GM18861 (cell line): ENCODE measurements at regions not wholly inside any gene's neighbourhood (a gene's known extent, or its start where the extent isn't known, plus 50 kb on each side); places are given as distances from the start of the nearest gene placed in this dataset.
"Not testable (repeated sequence)": the region's sequence is repeated elsewhere in the genome, so short reads cannot be mapped to it uniquely, and the experiment has no call there.

Experiments
- ATAC-seq: cut with Tn5 transposase; IDR thresholded peaks from one replicate; pipeline ENCODE4 v1.9.1; 2021; ENCODE audit not compliant: unreplicated experiment

DNA sequence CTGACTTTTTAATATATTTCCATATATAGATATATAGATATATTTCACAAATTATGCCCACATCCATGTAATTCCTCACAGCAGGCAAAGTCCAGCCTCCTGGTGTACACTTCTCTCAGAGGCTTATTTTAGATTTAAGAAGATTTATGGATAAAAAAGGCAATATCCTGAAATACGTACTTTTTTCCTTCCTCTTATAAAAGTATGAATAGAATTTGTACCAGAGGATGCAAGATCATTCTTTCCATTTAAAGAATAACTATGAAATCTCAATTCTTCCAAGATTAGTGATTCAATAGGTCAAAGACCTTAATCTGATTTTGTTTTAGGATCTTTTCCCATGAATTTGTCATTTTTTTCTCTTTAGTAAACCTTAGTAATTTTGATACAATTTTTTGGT is 597.9 kb upstream of the TBL1XR1 start:
- ATAC-seq = no peak

DNA sequence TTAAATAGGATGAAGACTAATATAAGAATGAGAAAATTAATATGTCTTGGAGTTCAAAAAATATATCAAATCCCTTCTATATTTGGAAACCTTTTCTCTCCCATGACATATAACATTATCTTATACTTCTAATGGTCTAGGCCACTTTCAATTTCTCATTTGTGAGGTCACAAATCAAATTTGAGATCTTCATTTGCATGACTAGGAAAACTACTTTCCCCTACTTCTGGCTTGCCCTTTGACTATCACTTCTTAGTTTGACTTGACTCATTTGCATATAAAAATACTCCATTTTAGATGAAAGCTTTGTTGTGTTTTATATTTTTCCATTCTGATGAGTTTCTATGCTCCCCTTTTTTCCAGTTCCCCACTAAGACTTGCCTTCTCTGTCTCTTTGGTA is 598.6 kb upstream of the TBL1XR1 start:
- no peak for ATAC-seq

DNA sequence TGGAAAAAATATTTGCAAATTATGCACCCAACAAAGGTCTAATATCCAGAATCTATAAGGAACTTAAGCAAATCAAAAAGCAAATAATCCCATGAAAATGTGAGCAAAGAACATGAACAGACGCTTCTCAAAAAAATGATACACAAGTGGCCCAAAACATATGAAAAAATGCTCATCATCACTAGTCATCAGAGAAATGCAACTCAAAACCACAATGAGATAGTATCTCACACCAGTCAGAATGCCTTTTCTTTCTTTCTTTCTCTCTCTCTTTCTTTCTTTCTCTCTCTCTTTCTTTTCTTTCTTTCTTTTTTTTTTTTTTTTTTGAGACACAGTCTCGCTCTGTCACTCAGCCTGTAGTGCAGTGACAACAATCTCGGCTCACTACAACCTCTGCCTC is 602.9 kb upstream of the TBL1XR1 start:
- not testable (repeated sequence) for ATAC-seq

GRCh38 chr3:177800561-177800960 is 603.3 kb upstream of the TBL1XR1 start:
- ATAC-seq = no peak

- ATAC-seq = no peak
These were observed 605.0 kb upstream of the TBL1XR1 start for GRCh38 chr3:177802151-177802900.

DNA sequence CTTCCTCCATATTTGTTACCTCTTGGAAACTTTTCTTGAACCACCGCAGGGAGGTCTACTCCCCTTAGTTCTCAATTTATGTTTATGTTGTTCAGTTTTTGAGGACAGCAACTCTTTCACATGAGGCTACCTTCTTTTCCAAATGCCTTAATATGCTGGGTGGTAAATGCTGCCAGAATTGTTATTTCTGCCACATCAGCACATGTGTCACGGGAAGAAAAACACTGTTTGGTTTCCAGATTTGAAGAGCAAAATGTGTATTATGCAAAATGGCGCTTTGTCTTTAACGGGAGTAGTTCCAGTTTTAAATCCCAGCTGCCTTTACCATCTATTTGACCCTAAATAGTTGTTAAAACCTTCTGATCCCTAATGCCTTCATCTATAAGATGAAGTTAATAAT is 606.2 kb upstream of the TBL1XR1 start:
- no peak for ATAC-seq

DNA sequence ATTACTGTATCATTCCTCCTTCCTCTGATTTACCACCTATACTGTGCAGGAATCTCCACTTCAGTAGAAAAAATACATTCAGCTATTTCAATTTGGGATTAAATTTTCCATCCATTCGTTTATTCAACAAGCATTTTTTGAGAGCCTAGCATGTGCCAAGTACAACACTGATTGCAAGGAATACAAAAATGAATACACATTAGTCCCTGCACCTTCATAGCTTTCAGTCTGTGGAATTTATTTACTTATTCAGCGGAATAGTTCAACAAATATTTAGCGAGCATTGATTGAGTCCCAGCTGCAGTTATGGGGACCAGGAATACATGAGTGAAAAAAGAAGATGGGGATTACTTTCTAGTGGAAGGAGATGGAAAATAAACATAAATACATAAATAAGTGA is 606.8 kb upstream of the TBL1XR1 start:
- no peak for ATAC-seq

DNA sequence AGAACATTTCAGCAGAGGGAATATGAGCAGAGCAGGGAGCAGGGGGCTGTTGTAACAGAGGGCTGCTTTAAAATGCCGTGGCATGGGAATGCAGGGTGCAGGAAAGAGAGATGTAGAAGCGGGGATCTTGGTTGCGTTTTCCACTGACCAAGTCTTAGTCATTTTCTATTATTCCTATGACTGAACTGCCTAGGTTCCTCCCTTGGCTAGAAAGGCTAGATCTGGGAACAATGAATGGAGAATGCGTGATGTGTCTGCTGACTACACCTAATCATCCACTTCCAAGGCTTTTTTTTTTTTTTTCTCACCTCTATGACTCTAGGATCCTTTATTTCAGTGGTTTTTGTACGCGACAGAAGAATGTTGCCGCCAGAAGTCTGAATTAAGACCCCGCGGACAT is 607.4 kb upstream of the TBL1XR1 start:
- no peak for ATAC-seq

DNA sequence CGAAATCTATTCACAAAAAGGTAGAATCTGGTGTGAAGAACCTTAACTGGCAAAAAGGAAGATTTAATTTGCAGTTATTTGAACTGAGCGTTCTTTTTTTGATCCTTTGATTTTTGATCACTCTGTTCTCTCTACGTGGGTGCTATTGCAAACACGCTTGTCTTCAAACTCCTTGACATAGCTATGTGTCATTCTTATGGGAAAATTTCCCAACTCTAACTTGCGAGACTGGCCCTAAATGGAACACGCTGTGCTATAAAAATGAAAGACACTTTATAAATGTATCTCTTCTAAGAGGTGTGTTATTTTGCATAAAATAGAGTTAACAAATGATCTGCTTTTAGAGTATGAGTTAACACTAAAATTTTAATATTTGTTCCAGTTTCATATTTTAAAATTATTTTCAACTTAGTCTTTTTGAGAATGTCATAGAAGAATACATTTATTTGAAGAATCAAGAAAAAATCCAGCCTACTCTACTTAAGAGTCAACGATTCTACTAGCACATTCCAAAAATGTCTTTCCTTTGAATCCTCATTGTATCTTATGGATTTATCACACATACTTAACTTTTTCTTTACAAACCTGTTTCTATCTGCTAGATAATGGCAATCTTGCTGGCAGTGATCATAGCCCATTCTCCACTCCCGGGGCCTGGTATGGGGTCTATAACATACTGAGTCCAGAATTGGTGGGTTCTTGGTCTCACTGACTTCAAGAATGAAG is 610.0 kb upstream of the TBL1XR1 start:
- ATAC-seq = no peak

- not testable (repeated sequence) for ATAC-seq
These were observed 611.7 kb upstream of the TBL1XR1 start for GRCh38 chr3:177808928-177809478.

- no peak for ATAC-seq
These were observed 612.9 kb upstream of the TBL1XR1 start for GRCh38 chr3:177810162-177810623.

- ATAC-seq = peak; percentile 40
These were observed 613.8 kb upstream of the TBL1XR1 start for GRCh38 chr3:177811112-177811511.

DNA sequence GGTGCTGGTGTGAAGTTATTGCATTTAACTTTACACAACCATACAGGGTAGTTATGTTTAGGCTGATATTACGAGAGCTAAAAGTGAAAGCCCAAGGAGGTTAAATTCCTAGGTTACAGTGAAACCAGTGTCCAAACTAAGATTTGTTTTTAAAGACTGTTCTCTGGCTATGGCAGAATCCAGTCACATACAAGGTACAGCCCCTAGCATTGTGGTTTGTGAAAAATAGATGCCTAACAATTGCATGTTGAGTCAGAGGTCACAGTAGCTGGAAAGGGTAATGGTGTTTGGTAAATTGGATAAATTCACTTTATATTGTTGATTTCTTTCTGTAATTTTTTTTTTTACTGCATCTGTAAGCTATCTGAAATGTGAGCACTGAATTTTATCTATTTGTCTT is 614.6 kb upstream of the TBL1XR1 start:
- no peak for ATAC-seq

GRCh38 chr3:177812492-177812891 is 615.2 kb upstream of the TBL1XR1 start:
- no peak for ATAC-seq

GRCh38 chr3:177813322-177813721 is 616.0 kb upstream of the TBL1XR1 start:
- no peak for ATAC-seq

DNA sequence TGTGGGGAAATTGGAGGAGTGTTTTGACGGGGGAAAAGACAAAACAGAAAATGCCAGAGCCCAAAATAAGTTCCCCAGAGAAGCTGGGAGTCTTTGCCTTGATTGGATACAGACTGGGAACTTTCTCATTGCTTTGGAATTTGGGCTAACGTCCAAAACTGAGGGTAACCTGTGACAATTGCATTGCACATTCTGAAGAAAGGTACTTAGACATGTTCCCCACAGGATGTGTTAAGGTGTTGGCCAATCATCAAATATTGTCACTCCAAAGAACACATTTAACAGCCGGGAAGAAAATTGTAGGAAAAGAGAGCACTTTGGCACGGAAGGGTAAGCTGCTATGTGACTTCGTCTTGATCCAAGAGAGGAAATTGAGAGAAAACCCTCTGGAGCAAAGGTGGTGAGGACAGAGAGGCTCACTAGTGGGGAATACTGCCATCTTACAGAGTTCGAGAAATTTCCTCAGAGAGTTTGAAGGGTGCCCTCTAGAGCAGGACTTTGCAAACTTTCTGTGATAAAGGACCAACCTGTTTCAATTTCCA is 619.5 kb upstream of the TBL1XR1 start:
- no peak for ATAC-seq

DNA sequence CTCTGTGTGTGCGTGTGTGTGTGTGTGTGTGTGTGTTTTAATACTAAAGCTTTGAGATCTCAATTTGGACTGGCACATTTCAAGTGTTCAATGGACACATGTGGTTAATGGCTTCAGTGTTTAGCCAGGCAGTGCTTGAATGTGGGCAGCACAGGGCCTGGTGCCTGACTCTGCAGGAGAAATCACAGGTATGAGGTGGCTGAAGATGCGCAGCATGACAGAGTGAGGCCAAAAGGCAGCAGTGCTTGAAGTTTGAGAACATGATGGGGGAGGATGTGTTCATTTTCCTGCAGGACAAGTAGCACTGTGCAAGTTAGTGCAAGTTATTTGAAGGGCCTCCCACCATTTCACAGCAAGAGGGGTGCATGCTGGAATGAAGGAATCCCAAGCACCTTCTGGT is 620.5 kb upstream of the TBL1XR1 start:
- ATAC-seq = no peak

- ATAC-seq = no peak
These were observed 621.5 kb upstream of the TBL1XR1 start for GRCh38 chr3:177818712-177819240.

DNA sequence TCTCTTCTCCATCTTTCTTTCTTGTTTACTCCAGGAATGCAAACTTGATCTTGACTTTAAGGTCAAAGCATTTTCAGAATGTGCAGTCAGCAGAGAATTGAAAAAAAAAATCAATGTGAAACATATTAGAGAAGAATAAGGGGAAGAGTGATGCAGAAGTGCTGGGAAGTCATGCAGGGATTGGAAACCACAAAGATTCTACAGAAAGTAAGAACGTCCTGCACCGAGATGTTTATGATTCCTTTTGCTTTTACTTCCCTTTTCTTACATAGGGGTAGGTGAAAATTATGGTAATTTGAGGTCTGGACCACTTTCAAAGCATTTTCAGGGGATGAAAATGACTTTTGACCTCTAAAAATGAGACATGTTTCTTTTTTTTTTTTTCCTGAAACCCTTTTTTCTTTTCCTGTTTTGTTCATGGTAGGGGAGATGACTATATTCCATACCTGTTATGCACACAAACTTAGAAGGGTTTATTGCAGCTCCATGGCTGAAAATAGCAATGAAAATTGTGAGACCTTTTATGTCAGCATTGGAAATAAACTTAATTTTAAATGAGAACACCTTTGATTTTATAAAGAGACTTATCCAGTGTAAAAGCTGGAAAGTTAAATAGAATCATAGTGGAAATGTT is 623.5 kb upstream of the TBL1XR1 start:
- ATAC-seq = peak; percentile 82

GRCh38 chr3:177822681-177823096 is 625.4 kb upstream of the TBL1XR1 start:
- ATAC-seq = no peak

DNA sequence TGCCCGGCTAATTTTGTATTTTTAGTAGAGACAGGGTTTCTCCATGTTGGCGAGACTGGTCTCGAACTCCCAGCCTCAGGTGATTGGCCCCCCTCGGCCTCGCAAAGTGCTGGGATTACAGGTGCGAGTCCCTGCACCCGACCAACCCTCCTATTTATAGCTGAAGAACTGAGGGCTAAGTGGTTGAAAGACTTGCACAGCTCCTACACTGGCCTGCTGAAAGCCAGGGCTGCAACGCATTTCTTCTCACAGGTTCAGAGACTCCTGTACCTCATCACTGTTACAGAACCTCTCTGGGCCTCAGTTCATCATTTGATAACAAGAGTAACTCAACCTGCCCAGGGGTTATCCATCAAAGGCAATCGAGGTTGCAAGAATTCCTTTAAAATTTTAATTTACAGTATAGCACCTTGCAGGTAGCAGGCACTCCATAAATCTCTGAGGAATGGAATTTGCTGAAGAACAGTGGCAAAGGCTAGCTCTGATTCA is 626.5 kb upstream of the TBL1XR1 start:
- no peak for ATAC-seq
